ENCODE measurements at regions not wholly inside any gene's neighbourhood (a gene's known extent, or its start where the extent isn't known, plus 50 kb on each side); places are given as distances from the start of the nearest gene placed in this dataset.

DNA sequence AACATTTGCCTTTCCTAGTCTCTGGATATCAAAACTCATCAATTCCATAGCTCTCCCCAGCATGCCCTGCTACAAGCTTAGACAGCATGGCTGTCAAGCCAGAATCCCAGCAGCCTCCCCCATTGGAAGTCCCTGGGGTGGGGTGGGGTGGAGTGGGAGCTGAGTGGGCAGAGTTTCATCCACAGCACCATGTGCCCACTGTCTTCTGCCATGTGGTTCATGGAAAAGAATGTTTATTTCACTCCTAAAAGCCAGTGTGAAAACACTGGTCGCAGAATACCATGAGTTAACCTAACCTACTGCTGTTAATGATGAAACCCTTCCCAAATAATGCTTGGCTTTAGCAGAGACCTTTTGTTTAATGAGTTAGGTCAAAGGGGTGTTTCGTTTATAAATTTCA is 80.2 kb upstream of the KIRREL3 start:
- TF ChIP-seq, protein P1, sequence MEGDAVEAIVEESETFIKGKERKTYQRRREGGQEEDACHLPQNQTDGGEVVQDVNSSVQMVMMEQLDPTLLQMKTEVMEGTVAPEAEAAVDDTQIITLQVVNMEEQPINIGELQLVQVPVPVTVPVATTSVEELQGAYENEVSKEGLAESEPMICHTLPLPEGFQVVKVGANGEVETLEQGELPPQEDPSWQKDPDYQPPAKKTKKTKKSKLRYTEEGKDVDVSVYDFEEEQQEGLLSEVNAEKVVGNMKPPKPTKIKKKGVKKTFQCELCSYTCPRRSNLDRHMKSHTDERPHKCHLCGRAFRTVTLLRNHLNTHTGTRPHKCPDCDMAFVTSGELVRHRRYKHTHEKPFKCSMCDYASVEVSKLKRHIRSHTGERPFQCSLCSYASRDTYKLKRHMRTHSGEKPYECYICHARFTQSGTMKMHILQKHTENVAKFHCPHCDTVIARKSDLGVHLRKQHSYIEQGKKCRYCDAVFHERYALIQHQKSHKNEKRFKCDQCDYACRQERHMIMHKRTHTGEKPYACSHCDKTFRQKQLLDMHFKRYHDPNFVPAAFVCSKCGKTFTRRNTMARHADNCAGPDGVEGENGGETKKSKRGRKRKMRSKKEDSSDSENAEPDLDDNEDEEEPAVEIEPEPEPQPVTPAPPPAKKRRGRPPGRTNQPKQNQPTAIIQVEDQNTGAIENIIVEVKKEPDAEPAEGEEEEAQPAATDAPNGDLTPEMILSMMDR (IDR thresholded peaks at IDR 0.05; ENCODE audit: poor library complexity, severe bottlenecking) = no peak
- TF ChIP-seq POLR2AphosphoS5 (IDR thresholded peaks at IDR 0.05) (no peak), TAF1 (IDR thresholded peaks at IDR 0.05; ENCODE audit: low read depth) (no peak), EZH2 (IDR thresholded peaks at IDR 0.05; ENCODE audit: borderline replicate concordance, insufficient read depth, low read length, poor library complexity, severe bottlenecking) (no peak), MXI1 (conservative IDR thresholded peaks at IDR 0.05; ENCODE audit: poor library complexity, severe bottlenecking) (no peak), RAD21 (conservative IDR thresholded peaks at IDR 0.05) (no peak), EP300 (conservative IDR thresholded peaks at IDR 0.05; ENCODE audit: poor library complexity, severe bottlenecking) (no peak)
